ENCODE measurements at regions not wholly inside any gene's neighbourhood (a gene's known extent, or its start where the extent isn't known, plus 50 kb on each side); places are given as distances from the start of the nearest gene placed in this dataset.
"Not testable (repeated sequence)": the region's sequence is repeated elsewhere in the genome, so short reads cannot be mapped to it uniquely, and the experiment has no call there.

GRCh38 chr3:165617134-165617533, 220.1 kb downstream of the BCHE start:
- H3K4me1 Mint-ChIP-seq: no peaks in the 10 kb centered on the region
- intact Hi-C loops (cut with micrococcal nuclease): no loop called here
- no peaks in the 10 kb centered on the region for H3K36me3 Mint-ChIP-seq (ENCODE audit: low read depth)
- no peaks in the 10 kb centered on the region for H3K9me3 Mint-ChIP-seq
- ChIA-PET CTCF (no interaction called here), POLR2A (no interaction called here)
- no peak overlapping the region for H3K27ac Mint-ChIP-seq
- H3K4me3 Mint-ChIP-seq: no peak overlapping the region
- H3K27me3 Mint-ChIP-seq: no peaks in the 10 kb centered on the region
- ATAC-seq (ENCODE audit: low read depth): no peak
- DNase-seq: no peak
- TF ChIP-seq, protein P1, sequence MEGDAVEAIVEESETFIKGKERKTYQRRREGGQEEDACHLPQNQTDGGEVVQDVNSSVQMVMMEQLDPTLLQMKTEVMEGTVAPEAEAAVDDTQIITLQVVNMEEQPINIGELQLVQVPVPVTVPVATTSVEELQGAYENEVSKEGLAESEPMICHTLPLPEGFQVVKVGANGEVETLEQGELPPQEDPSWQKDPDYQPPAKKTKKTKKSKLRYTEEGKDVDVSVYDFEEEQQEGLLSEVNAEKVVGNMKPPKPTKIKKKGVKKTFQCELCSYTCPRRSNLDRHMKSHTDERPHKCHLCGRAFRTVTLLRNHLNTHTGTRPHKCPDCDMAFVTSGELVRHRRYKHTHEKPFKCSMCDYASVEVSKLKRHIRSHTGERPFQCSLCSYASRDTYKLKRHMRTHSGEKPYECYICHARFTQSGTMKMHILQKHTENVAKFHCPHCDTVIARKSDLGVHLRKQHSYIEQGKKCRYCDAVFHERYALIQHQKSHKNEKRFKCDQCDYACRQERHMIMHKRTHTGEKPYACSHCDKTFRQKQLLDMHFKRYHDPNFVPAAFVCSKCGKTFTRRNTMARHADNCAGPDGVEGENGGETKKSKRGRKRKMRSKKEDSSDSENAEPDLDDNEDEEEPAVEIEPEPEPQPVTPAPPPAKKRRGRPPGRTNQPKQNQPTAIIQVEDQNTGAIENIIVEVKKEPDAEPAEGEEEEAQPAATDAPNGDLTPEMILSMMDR (IDR thresholded peaks at IDR 0.05): no peak

GRCh38 chr3:165614337-165614736, 222.9 kb downstream of the BCHE start:
- ATAC-seq (ENCODE audit: low read depth): no peak
- Mint-ChIP-seq H3K27ac (no peak overlapping the region), H3K9me3 (no peaks in the 10 kb centered on the region), H3K36me3 (ENCODE audit: low read depth) (no peaks in the 10 kb centered on the region), H3K4me1 (no peaks in the 10 kb centered on the region), H3K4me3 (no peak overlapping the region), H3K27me3 (no peaks in the 10 kb centered on the region)
- CTCF ChIA-PET: no interaction called here
- POLR2A ChIA-PET: no interaction called here
- TF ChIP-seq, protein P1 (IDR thresholded peaks at IDR 0.05): no peak
- intact Hi-C loops (cut with micrococcal nuclease): no loop called here
- DNase-seq: no peak

DNA sequence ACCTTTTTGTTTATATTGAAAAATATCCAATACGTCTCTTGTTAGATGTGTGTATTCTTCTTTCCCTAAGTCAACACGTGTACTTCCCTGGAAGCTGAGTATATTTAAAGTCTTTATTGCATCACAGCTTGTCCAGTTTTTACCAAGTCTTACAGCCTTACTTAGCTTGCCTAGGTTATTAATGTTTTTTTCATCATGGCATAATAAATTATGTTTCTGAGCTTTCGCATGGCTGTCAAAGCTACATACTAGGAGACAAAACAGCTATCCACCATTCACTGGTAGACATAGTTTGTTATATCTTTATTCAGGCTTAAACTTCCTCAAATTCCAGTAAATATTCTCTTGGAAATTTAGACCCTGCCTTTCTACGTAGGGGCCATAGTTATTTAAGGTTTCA, 224.2 kb downstream of the BCHE start:
- TF ChIP-seq, protein P1 (IDR thresholded peaks at IDR 0.05): no peak
- intact Hi-C loops (cut with micrococcal nuclease): no loop called here
- Mint-ChIP-seq H3K27me3 (no peaks in the 10 kb centered on the region), H3K9me3 (no peaks in the 10 kb centered on the region), H3K4me1 (no peaks in the 10 kb centered on the region), H3K4me3 (no peak overlapping the region), H3K36me3 (ENCODE audit: low read depth) (no peaks in the 10 kb centered on the region), H3K27ac (no peak overlapping the region)
- DNase-seq (no peak), ATAC-seq (ENCODE audit: low read depth) (no peak)
- ChIA-PET POLR2A (no interaction called here), CTCF (no interaction called here)

DNA sequence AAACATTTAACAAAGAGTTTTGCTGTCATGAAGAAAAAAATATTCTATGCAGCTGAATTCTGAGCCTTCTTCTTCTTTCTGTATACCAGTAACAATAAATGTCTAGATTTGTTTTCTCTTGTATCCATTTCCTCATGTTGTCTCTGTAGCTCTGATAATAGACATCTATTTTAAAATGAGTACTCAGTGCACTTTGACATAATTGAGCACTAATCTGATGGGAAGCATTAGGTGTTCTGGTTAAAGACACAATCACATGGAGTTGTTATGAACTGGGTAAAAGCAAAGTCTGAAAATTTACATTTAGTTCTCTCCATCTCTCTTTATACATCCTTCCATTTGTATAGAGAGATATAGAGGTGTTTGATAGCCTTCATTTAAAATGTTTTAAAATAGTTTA, 230.0 kb downstream of the BCHE start:
- ChIA-PET CTCF (no interaction called here), POLR2A (no interaction called here)
- DNase-seq: no peak
- Mint-ChIP-seq H3K4me1 (no peaks in the 10 kb centered on the region), H3K36me3 (ENCODE audit: low read depth) (no peaks in the 10 kb centered on the region), H3K9me3 (peaks cover 2% of the 10 kb centered on the region), H3K27me3 (no peaks in the 10 kb centered on the region), H3K4me3 (no peak overlapping the region), H3K27ac (no peak overlapping the region)
- intact Hi-C loops (cut with micrococcal nuclease): no loop called here
- no peak for ATAC-seq (ENCODE audit: low read depth)
- TF ChIP-seq, protein P1 (IDR thresholded peaks at IDR 0.05): no peak

DNA sequence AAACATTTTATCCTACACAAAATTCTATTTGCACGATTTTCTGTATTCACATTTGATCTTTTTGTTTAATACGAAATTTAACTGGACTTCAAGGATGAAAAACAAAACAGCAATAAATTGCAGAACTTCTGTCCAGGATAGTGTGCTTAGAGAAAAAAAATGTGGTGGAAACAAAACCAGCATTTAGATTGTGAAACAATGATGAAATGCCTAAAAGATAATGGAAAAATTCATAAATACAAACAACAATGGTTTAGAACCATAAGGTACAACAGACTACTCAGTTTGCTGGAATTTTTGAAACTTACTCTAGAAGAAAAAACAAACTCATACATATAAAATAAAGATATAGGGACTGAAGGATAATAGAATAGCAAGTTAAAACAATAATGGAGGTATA, 234.0 kb downstream of the BCHE start:
- no peak overlapping the region for H3K4me3 Mint-ChIP-seq

DNA sequence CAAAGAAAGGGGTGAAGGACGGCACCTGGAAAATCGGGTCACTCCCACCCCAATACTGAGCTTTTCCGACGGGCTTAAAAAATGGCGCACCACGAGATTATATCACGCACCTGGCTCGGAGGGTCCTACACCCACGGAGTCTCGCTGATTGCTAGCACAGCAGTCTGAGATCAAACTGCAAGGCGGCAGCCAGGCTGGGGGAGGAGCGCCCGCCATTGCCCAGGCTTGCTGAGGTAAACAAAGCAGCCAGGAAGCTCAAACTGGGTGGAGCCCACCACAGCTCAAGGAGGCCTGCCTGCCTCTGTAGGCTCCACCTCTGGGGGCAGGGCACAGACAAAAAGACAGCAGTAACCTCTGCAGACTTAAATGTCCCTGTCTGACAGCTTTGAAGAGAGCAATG, 264.7 kb downstream of the BCHE start:
- H3K36me3 Mint-ChIP-seq (ENCODE audit: low read depth); ATAC-seq (ENCODE audit: low read depth); H3K27ac Mint-ChIP-seq; POLR2A ChIA-PET; DNase-seq; H3K4me1 Mint-ChIP-seq; intact Hi-C loops (cut with micrococcal nuclease); CTCF ChIA-PET; H3K9me3 Mint-ChIP-seq; H3K27me3 Mint-ChIP-seq; H3K4me3 Mint-ChIP-seq: not testable (repeated sequence)

More for the DNA sequence above, 234.0 kb downstream of the BCHE start:
- intact Hi-C loops (cut with micrococcal nuclease): no loop called here
- Mint-ChIP-seq H3K27me3 (no peaks in the 10 kb centered on the region), H3K9me3 (peaks cover 2% of the 10 kb centered on the region), H3K27ac (no peak overlapping the region), H3K36me3 (ENCODE audit: low read depth) (no peaks in the 10 kb centered on the region), H3K4me1 (no peaks in the 10 kb centered on the region)
- DNase-seq (no peak), ATAC-seq (ENCODE audit: low read depth) (no peak)
- TF ChIP-seq, protein P1 (IDR thresholded peaks at IDR 0.05): no peak
- POLR2A ChIA-PET: no interaction called here
- CTCF ChIA-PET: no interaction called here
